DMS 273 (cell line): ENCODE measurements at regions not wholly inside any gene's neighbourhood (a gene's known extent, or its start where the extent isn't known, plus 50 kb on each side); places are given as distances from the start of the nearest gene placed in this dataset.

Experiments used
- DNase-seq: peaks from one replicate; lab custom pipeline; 2025; ENCODE audit not compliant: unreplicated experiment; lab: John Stamatoyannopoulos, UW

GRCh38 chr5:82349652-82350051 lies 71.5 kb upstream of the RPS23 start:
- DNase-seq: peak; percentile 66

- no peak for DNase-seq
These were observed 70.8 kb upstream of the RPS23 start for GRCh38 chr5:82348784-82349425.

- DNase-seq: peak; percentile 23
These were observed 69.2 kb upstream of the RPS23 start for GRCh38 chr5:82347201-82347865.

- DNase-seq: no peak
These were observed 68.4 kb upstream of the RPS23 start for GRCh38 chr5:82346399-82347165.

- no peak for DNase-seq
These were observed 67.0 kb upstream of the RPS23 start for GRCh38 chr5:82345108-82345507.

GRCh38 chr5:82341325-82341724 lies 63.2 kb upstream of the RPS23 start:
- no peak for DNase-seq

GRCh38 chr5:82340799-82341198 lies 62.6 kb upstream of the RPS23 start:
- no peak for DNase-seq

- DNase-seq: no peak
These were observed 61.6 kb upstream of the RPS23 start for GRCh38 chr5:82339792-82340191.

- no peak for DNase-seq
These were observed 60.7 kb upstream of the RPS23 start for GRCh38 chr5:82338771-82339373.

GRCh38 chr5:82336959-82337351 lies 58.8 kb upstream of the RPS23 start:
- DNase-seq: no peak

GRCh38 chr5:82336226-82336958 lies 58.2 kb upstream of the RPS23 start:
- no peak for DNase-seq

- no peak for DNase-seq
These were observed 57.7 kb upstream of the RPS23 start for GRCh38 chr5:82335806-82336205.

- DNase-seq: no peak
These were observed 56.7 kb upstream of the RPS23 start for GRCh38 chr5:82334856-82335255.

GRCh38 chr5:82334085-82334692 lies 56.0 kb upstream of the RPS23 start:
- no peak for DNase-seq

GRCh38 chr5:82332886-82333615 lies 54.9 kb upstream of the RPS23 start:
- DNase-seq: no peak

GRCh38 chr5:82332064-82332855 lies 54.1 kb upstream of the RPS23 start:
- DNase-seq: no peak

- DNase-seq: no peak
These were observed 53.4 kb upstream of the RPS23 start for GRCh38 chr5:82331557-82331956.

- no peak for DNase-seq
These were observed 52.5 kb upstream of the RPS23 start for GRCh38 chr5:82330530-82331270.

GRCh38 chr5:82329393-82329792 lies 51.2 kb upstream of the RPS23 start:
- no peak for DNase-seq
